ENCODE measurements at regions not wholly inside any gene's neighbourhood (a gene's known extent, or its start where the extent isn't known, plus 50 kb on each side); places are given as distances from the start of the nearest gene placed in this dataset.

DNA sequence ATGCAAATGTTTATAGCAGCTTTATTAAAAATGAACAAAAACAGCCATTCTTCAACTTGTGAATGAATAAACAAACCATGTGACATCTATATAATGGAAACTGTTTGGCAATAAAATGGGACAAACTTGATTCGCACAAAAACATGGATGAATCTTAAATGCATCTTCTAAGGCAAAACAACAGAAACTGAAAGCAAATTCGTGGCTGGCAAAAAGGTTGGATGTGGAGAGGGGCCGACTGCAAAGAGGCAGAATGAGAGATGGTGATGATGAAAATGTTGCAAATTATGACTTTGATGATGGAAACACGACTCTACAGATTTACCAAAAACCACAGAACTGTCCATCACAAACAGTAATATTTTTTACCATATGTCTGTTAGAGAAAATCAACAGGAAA, 327.0 kb upstream of the NR5A2 start:
- Histone ChIP-seq H3K9ac (ENCODE audit: insufficient read depth in 1 of 2, low read length in 2 of 2) (no peak overlapping the region), H3K36me3 (ENCODE audit: control insufficient read depth in 4 of 4, insufficient read depth in 4 of 4, low read length in 4 of 4) (no peaks in the 10 kb centered on the region), H3K9me3 (ENCODE audit: control insufficient read depth in 4 of 4, insufficient read depth in 3 of 4, low read length in 3 of 4) (no peaks in the 10 kb centered on the region), H3K27ac (ENCODE audit: low read depth in 1 of 2, low read length in 1 of 2) (no peak overlapping the region), H3K4me1 (ENCODE audit: control insufficient read depth in 5 of 5, insufficient read depth in 5 of 5, low read length in 5 of 5) (no peaks in the 10 kb centered on the region), H3K27me3 (ENCODE audit: control insufficient read depth in 3 of 3, insufficient read depth in 3 of 3, low read length in 2 of 3) (no peaks in the 10 kb centered on the region), H3K4me3 (no peak overlapping the region)
- 77 to 88% methylated on average over 4 of the region's 4 CpGs for WGBS, 2 donors
- ATAC-seq (ENCODE audit: insufficient read depth, low FRiP score) (no peak), DNase-seq (no peak)
- TF ChIP-seq, protein P1, sequence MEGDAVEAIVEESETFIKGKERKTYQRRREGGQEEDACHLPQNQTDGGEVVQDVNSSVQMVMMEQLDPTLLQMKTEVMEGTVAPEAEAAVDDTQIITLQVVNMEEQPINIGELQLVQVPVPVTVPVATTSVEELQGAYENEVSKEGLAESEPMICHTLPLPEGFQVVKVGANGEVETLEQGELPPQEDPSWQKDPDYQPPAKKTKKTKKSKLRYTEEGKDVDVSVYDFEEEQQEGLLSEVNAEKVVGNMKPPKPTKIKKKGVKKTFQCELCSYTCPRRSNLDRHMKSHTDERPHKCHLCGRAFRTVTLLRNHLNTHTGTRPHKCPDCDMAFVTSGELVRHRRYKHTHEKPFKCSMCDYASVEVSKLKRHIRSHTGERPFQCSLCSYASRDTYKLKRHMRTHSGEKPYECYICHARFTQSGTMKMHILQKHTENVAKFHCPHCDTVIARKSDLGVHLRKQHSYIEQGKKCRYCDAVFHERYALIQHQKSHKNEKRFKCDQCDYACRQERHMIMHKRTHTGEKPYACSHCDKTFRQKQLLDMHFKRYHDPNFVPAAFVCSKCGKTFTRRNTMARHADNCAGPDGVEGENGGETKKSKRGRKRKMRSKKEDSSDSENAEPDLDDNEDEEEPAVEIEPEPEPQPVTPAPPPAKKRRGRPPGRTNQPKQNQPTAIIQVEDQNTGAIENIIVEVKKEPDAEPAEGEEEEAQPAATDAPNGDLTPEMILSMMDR (IDR thresholded peaks at IDR 0.05; ENCODE audit: control extremely low read depth, extremely low read depth): no peak

DNA sequence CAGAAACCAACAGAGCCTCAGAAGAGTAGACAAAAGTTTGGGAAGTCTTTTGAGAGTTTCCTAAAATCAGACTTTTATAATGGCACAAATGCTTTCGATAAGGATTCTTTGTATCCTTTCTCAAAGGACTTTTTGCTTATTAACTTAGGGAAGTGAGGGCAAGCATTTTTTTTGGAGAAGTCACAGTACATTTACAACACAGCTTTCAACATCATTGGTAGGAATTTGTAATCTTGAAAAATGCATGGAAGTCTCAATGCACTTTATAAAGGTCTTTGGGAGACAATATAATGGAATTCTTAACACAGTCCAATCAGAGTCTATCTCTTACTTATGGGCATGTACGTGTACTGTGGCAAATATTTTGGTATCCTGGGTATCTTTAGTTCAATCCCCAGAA, 325.8 kb upstream of the NR5A2 start:
- TF ChIP-seq, protein P1 (IDR thresholded peaks at IDR 0.05; ENCODE audit: control extremely low read depth, extremely low read depth): no peak
- H3K36me3 ChIP-seq (ENCODE audit: control insufficient read depth in 4 of 4, insufficient read depth in 4 of 4, low read length in 4 of 4): no peaks in the 10 kb centered on the region
- H3K27me3 ChIP-seq (ENCODE audit: control insufficient read depth in 3 of 3, insufficient read depth in 3 of 3, low read length in 2 of 3): no peaks in the 10 kb centered on the region
- DNase-seq (no peak), ATAC-seq (ENCODE audit: insufficient read depth, low FRiP score) (no peak)
- H3K4me1 ChIP-seq (ENCODE audit: control insufficient read depth in 5 of 5, insufficient read depth in 5 of 5, low read length in 5 of 5): no peaks in the 10 kb centered on the region
- no peak overlapping the region for H3K27ac ChIP-seq (ENCODE audit: low read depth in 1 of 2, low read length in 1 of 2)
- no peak overlapping the region for H3K9ac ChIP-seq (ENCODE audit: insufficient read depth in 1 of 2, low read length in 2 of 2)
- 86 to 94% methylated on average over 2 of the region's 2 CpGs for WGBS, 2 donors
- no peak overlapping the region for H3K4me3 ChIP-seq
- H3K9me3 ChIP-seq (ENCODE audit: control insufficient read depth in 4 of 4, insufficient read depth in 3 of 4, low read length in 3 of 4): no peaks in the 10 kb centered on the region

DNA sequence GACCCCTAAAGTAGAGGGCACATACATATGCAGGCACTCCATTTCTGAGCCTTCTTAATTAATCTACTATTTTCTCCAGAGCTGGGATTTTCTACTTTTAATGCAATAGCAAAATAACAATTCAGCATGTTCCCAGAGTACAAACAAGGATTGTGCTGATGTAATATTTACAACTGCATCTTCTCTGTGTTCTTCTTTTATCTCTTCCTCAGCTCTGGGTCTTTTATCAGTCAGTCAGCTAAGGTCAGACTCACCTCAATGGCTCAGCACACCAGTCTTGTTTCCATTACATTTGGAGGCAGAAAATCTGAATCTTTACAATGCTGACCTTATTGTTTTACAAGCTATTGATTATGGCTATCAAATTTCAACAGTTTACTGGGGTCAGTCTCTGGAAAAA, 323.3 kb upstream of the NR5A2 start:
- Histone ChIP-seq H3K27ac (ENCODE audit: low read depth in 1 of 2, low read length in 1 of 2) (no peak overlapping the region), H3K36me3 (ENCODE audit: control insufficient read depth in 4 of 4, insufficient read depth in 4 of 4, low read length in 4 of 4) (no peaks in the 10 kb centered on the region), H3K4me1 (ENCODE audit: control insufficient read depth in 5 of 5, insufficient read depth in 5 of 5, low read length in 5 of 5) (peaks cover 0 to 3% (median 0%) of the 10 kb centered on the region in 5 donors), H3K9ac (ENCODE audit: insufficient read depth in 1 of 2, low read length in 2 of 2) (no peak overlapping the region), H3K9me3 (ENCODE audit: control insufficient read depth in 4 of 4, insufficient read depth in 3 of 4, low read length in 3 of 4) (no peaks in the 10 kb centered on the region), H3K4me3 (no peak overlapping the region), H3K27me3 (ENCODE audit: control insufficient read depth in 3 of 3, insufficient read depth in 3 of 3, low read length in 2 of 3) (no peaks in the 10 kb centered on the region)
- no peak for ATAC-seq (ENCODE audit: insufficient read depth, low FRiP score)
- DNase-seq: no peak
- TF ChIP-seq, protein P1 (IDR thresholded peaks at IDR 0.05; ENCODE audit: control extremely low read depth, extremely low read depth): no peak

DNA sequence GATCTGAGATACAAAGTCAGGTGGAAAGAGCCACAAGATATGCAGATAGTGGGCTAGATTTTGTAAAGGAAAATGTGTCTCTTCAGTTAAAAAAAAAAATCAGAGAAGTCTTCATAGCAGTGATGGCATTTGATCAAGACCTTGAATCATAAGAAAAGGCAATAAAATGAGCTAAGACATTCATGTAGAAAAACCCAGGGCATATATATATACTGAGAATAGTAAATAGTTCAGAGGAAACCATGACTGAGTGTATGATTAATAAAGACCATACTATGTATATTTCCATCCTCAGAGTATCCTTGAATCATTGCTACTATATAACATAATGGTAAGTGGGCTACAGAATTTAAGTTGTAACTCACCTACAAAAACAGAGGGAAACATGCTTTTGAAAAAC, 321.7 kb upstream of the NR5A2 start:
- no peaks in the 10 kb centered on the region for H3K27me3 ChIP-seq (ENCODE audit: control insufficient read depth in 3 of 3, insufficient read depth in 3 of 3, low read length in 2 of 3)
- no peaks in the 10 kb centered on the region for H3K36me3 ChIP-seq (ENCODE audit: control insufficient read depth in 4 of 4, insufficient read depth in 4 of 4, low read length in 4 of 4)
- ATAC-seq (ENCODE audit: insufficient read depth, low FRiP score) (no peak), DNase-seq (no peak)
- TF ChIP-seq, protein P1 (IDR thresholded peaks at IDR 0.05; ENCODE audit: control extremely low read depth, extremely low read depth): no peak
- H3K4me3 ChIP-seq: no peak overlapping the region
- H3K9ac ChIP-seq (ENCODE audit: insufficient read depth in 1 of 2, low read length in 2 of 2): no peak overlapping the region
- peaks cover 0 to 3% (median 0%) of the 10 kb centered on the region in 5 donors for H3K4me1 ChIP-seq (ENCODE audit: control insufficient read depth in 5 of 5, insufficient read depth in 5 of 5, low read length in 5 of 5)
- no peak overlapping the region for H3K27ac ChIP-seq (ENCODE audit: low read depth in 1 of 2, low read length in 1 of 2)
- peaks cover 0 to 3% (median 0%) of the 10 kb centered on the region in 4 donors for H3K9me3 ChIP-seq (ENCODE audit: control insufficient read depth in 4 of 4, insufficient read depth in 3 of 4, low read length in 3 of 4)

Measured in lung (tissue), 11 donors.